Esophagus muscularis mucosa (tissue), 4 donors: ENCODE measurements at regions not wholly inside any gene's neighbourhood (a gene's known extent, or its start where the extent isn't known, plus 50 kb on each side); places are given as distances from the start of the nearest gene placed in this dataset.

Experiments used
- CTCF ChIP-seq, 3 experiments: fragments of 200-600 bp in 2 of 3; fragments of 450-650 bp in 1 of 3; sonication (generic) in 2 of 3; IDR thresholded peaks; one replicate each; pipeline ENCODE4 v1.5.1; 2017 to 2019; ENCODE audit warnings: antibody characterized with exemption in 3 of 3, mild to moderate bottlenecking in 2 of 3, moderate library complexity in 1 of 3
- EP300 ChIP-seq: sonication (generic); formaldehyde crosslinking; IDR thresholded peaks from one replicate; pipeline ENCODE4 v1.6.1; 2017; ENCODE audit warnings: antibody characterized with exemption
- POLR2A ChIP-seq: fragments of 450-650 bp; IDR thresholded peaks from one replicate; pipeline ENCODE4 v1.6.1; 2017; ENCODE audit warnings: antibody characterized with exemption, moderate library complexity, mild to moderate bottlenecking, low read depth

- TF ChIP-seq CTCF (IDR thresholded peaks at IDR 0.05) = no peak
- TF ChIP-seq POLR2A = no peak
- no peak for TF ChIP-seq EP300
These were observed 381.1 kb downstream of the RASEF start for GRCh38 chr9:82681809-82682208.
